HK-2 (cell line): ENCODE measurements at regions not wholly inside any gene's neighbourhood (a gene's known extent, or its start where the extent isn't known, plus 50 kb on each side); places are given as distances from the start of the nearest gene placed in this dataset.

Experiments
- DNase-seq: peaks from one replicate; pipeline ENCODE4 v3.0.0-alpha.2; 2018; ENCODE audit not compliant: unreplicated experiment

GRCh38 chrX:80306007-80306406 lies 114.2 kb upstream of the TENT5D start:
- DNase-seq: peak; percentile 4

- DNase-seq: no peak
Observed at GRCh38 chrX:80312448-80312847, 107.8 kb upstream of the TENT5D start.

DNA sequence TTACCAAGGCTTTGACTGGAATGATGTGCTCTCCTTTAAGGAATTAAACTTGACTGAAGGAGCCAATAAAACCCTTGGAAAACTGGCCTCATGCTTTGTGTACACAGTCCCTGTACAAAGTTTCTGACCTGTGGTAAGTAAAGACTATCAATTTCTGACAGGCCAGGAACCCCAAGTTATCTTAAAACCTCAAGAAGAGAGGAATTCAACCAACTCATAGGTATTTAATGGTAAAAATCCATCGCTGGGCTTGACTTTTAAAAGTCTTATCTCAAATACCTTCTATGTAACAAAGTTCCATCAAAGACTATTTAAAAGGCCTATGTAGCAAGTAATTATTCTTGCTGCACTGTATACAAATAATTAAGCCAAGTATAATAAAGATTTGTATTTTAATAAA lies 103.7 kb upstream of the TENT5D start:
- DNase-seq: no peak

- DNase-seq: no peak
Observed at GRCh38 chrX:80317646-80318045, 102.6 kb upstream of the TENT5D start.

DNA sequence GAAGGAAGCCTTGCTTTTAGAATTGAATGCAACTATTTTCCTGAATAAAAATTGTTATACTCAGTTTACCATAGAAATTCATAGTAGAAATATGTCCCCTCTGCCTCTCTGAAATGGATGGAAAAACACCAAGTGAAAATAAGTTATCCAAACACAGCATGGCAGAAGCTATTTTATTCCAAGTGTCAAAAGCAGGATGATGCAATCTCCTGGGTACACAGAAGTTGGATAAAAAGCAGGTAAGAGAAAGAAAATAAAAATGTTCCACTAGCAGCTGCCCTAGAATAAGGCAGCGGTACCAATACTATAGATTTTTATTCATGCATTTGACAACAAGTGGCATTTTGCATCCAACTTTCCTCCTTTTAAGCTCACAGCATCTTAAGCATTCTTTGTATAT lies 89.0 kb upstream of the TENT5D start:
- no peak for DNase-seq

- DNase-seq: no peak
Observed at GRCh38 chrX:80334583-80334982, 85.7 kb upstream of the TENT5D start.

DNA sequence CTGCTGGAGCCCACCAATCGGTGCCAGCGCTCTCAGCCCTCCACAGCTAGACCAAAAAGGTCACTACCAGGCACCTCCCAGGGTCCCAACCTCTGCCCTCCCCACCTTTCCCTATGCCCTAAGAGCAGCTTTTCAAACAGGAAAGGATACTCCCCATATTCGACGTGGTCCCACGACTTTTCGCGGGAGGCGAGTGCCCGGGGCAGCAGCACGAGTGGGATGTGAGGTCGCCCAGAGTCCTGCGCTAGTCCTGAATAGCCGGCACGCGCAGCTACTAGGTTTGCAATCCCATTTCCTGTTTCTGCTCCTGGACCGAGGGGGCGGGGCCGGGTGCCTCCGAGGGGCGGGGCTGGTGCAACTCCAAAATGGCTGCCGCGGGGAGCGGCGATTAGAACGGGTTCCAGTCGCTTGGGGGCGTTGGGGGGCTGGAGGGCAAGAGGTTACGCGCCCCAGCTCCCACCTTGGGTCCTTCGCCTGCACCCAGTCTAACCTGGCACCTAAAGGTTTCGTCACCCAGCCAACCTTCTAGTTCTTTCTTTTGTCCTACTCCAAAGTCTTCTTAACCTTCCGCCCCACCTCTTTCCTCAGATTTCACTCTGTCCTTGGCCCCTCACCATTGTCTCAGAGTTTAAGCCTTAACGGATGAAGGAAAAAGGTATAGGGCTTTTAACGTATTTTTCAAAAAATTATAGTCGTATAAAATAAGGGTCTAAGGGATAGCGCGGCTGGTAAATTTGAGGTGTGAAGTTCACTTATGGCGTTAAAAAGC lies 85.0 kb upstream of the TENT5D start:
- peak; percentile 78 for DNase-seq

GRCh38 chrX:80354966-80355465 lies 65.2 kb upstream of the TENT5D start:
- DNase-seq: no peak
